H1 (cell line): ENCODE measurements at regions not wholly inside any gene's neighbourhood (a gene's known extent, or its start where the extent isn't known, plus 50 kb on each side); places are given as distances from the start of the nearest gene placed in this dataset.

ENCODE experiments used
- CREB1 ChIP-seq: IDR thresholded peaks from 2 replicates; pipeline ENCODE4 v1.6.1; 2012; ENCODE audit warnings: inconsistent platforms
- EGR1 ChIP-seq: IDR thresholded peaks from 2 replicates; pipeline ENCODE4 v1.6.1; 2011; ENCODE audit warnings: low read depth, low read length, borderline replicate concordance
- EZH2 ChIP-seq: fragments of 200-600 bp; sonication (generic); IDR thresholded peaks from 2 replicates; pipeline ENCODE4 v1.7.1; 2012; ENCODE audit warnings: low read depth, mild to moderate bottlenecking, moderate library complexity, low read length, inconsistent platforms; ENCODE audit not compliant: severe bottlenecking
- JUND ChIP-seq: IDR thresholded peaks from 2 replicates; pipeline ENCODE4 v1.6.1; 2011; ENCODE audit warnings: mild to moderate bottlenecking, improper control_type of control experiment, low read length
- KDM1A ChIP-seq: fragments of 200-600, 300-600 bp; sonication (generic); IDR thresholded peaks from 2 replicates; pipeline ENCODE4 v1.7.1; 2016; ENCODE audit warnings: mild to moderate bottlenecking, low read length, borderline replicate concordance
- POLR2A ChIP-seq, 2 experiments: IDR thresholded peaks; 1 replicate in 1 of 2; 2 replicates in 1 of 2; pipeline ENCODE4 v1.6.1; 2011; ENCODE audit warnings: low read depth in 2 of 2, low read length in 2 of 2, mild to moderate bottlenecking in 2 of 2; ENCODE audit errors: control extremely low read depth in 1 of 2
- RNF2 ChIP-seq: fragments of 200-900, 300-1000 bp; sonication (generic); IDR thresholded peaks from 2 replicates; pipeline ENCODE4 v1.7.1; 2016; ENCODE audit warnings: borderline replicate concordance, low read depth, mild to moderate bottlenecking, antibody characterized with exemption, low read length; ENCODE audit not compliant: poor library complexity, severe bottlenecking; ENCODE audit errors: missing control alignments
- TF ChIP-seq, protein P1 (sequence below), 3 experiments: IDR thresholded peaks; 1 replicate in 2 of 3; 2 replicates in 1 of 3; pipeline versions ENCODE4 v1.5.1 to v1.6.1; 2011; ENCODE audit warnings: low read length in 3 of 3, mild to moderate bottlenecking in 3 of 3, inconsistent platforms in 2 of 3, low read depth in 1 of 3, moderate library complexity in 1 of 3; ENCODE audit not compliant: insufficient read depth in 1 of 3; ENCODE audit errors: control extremely low read depth in 1 of 3

GRCh38 chr7:106808967-106809635 is 56.0 kb upstream of the PIK3CG start:
- TF ChIP-seq EZH2: no peak
- no peak for TF ChIP-seq POLR2A (IDR thresholded peaks at IDR 0.05; ENCODE audit: control extremely low read depth in 1 of 2, low read depth in 2 of 2, low read length in 2 of 2)
- TF ChIP-seq JUND: no peak
- TF ChIP-seq CREB1: no peak
- TF ChIP-seq, protein P1, sequence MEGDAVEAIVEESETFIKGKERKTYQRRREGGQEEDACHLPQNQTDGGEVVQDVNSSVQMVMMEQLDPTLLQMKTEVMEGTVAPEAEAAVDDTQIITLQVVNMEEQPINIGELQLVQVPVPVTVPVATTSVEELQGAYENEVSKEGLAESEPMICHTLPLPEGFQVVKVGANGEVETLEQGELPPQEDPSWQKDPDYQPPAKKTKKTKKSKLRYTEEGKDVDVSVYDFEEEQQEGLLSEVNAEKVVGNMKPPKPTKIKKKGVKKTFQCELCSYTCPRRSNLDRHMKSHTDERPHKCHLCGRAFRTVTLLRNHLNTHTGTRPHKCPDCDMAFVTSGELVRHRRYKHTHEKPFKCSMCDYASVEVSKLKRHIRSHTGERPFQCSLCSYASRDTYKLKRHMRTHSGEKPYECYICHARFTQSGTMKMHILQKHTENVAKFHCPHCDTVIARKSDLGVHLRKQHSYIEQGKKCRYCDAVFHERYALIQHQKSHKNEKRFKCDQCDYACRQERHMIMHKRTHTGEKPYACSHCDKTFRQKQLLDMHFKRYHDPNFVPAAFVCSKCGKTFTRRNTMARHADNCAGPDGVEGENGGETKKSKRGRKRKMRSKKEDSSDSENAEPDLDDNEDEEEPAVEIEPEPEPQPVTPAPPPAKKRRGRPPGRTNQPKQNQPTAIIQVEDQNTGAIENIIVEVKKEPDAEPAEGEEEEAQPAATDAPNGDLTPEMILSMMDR (IDR thresholded peaks at IDR 0.05; ENCODE audit: control extremely low read depth in 1 of 3, insufficient read depth in 1 of 3, low read depth in 1 of 3, low read length in 3 of 3): no peak
- TF ChIP-seq EGR1: no peak
- no peak for TF ChIP-seq KDM1A
- TF ChIP-seq RNF2: no peak
